T-cell (primary cell): ENCODE measurements at regions not wholly inside any gene's neighbourhood (a gene's known extent, or its start where the extent isn't known, plus 50 kb on each side); places are given as distances from the start of the nearest gene placed in this dataset.

Source experiments
- ATAC-seq, 4 experiments: fragments of 200-7000 bp in 3 of 4; fragments of 150-1000 bp in 1 of 4; cut with Tn5 transposase; replicated peaks in 1 of 4; 1 replicate in 3 of 4; 2 replicates in 1 of 4; pipeline ENCODE4 v1.10.0; 2021; ENCODE audit warnings: moderate library complexity in 3 of 4, mild to moderate bottlenecking in 2 of 4, moderate number of reproducible peaks in 1 of 4
- CTCF ChIA-PET, 2 donors: fragments of 300-600 bp; sonication (Branson Sonifier 250); formaldehyde crosslinking; loops; one replicate each; lab custom pipeline; 2022; ENCODE audit warnings: antibody characterized with exemption in 2 of 2; lab: Charles Lee
- POLR2A ChIA-PET, 2 donors: fragments of 300-600 bp; sonication (Branson Sonifier 250); formaldehyde crosslinking; loops; one replicate each; lab custom pipeline; 2022; ENCODE audit warnings: antibody characterized with exemption in 2 of 2; lab: Charles Lee
- DNase-seq, 35 experiments: peaks; one replicate each; pipeline versions ENCODE4 v3.0.0 to v3.0.0-alpha.2; 2013 to 2023
- H3K27ac ChIP-seq: one replicate; pipeline ENCODE4 v1.5.1; 2013; ENCODE audit warnings: low read length
- H3K27me3 ChIP-seq, 2 experiments: replicated peaks in 1 of 2; 1 replicate in 1 of 2; 2 replicates in 1 of 2; pipeline versions ENCODE4 v1.6.1 to v1.7.0; 2013; ENCODE audit warnings: low read length in 1 of 2, mixed read lengths in 1 of 2; ENCODE audit not compliant: control insufficient read depth in 2 of 2, insufficient read depth in 2 of 2; ENCODE audit errors: extremely low read depth in 1 of 2
- H3K36me3 ChIP-seq, 2 donors: 1 replicate in 1 of 2; 2 replicates in 1 of 2; pipeline versions ENCODE4 v1.6.1 to v1.7.0; 2013; ENCODE audit warnings: low read length in 1 of 2; ENCODE audit not compliant: control insufficient read depth in 2 of 2, insufficient read depth in 1 of 2; ENCODE audit errors: extremely low read depth in 1 of 2
- H3K4me1 ChIP-seq, 2 experiments: 1 replicate in 1 of 2; 2 replicates in 1 of 2; pipeline versions ENCODE4 v1.6.1 to v1.7.0; 2013; ENCODE audit warnings: low read length in 2 of 2, mixed read lengths in 1 of 2; ENCODE audit not compliant: insufficient read depth in 2 of 2, control insufficient read depth in 1 of 2; ENCODE audit errors: extremely low read depth in 1 of 2
- H3K4me3 ChIP-seq, 2 donors: 1 replicate in 1 of 2; 2 replicates in 1 of 2; pipeline versions ENCODE4 v1.5.1 to v1.7.0; 2013; ENCODE audit warnings: mild to moderate bottlenecking in 2 of 2, low read length in 1 of 2, moderate library complexity in 1 of 2; ENCODE audit not compliant: control insufficient read depth in 1 of 2; ENCODE audit errors: extremely low read depth in 1 of 2
- H3K9me3 ChIP-seq: 2 replicates; pipeline ENCODE4 v1.7.0; 2013
- H3K27ac Mint-ChIP-seq, 2 donors: one replicate each; pipeline ENCODE4 v1.8.0; 2020 to 2021; ENCODE audit warnings: mild to moderate bottlenecking in 2 of 2, mixed read lengths in 2 of 2
- H3K27me3 Mint-ChIP-seq, 2 donors: one replicate each; pipeline ENCODE4 v1.8.0; 2021 to 2022; ENCODE audit warnings: mixed read lengths in 2 of 2
- H3K36me3 Mint-ChIP-seq: one replicate; pipeline ENCODE4 v1.8.0; 2021; ENCODE audit warnings: mixed read lengths
- H3K4me1 Mint-ChIP-seq, 3 donors: one replicate each; pipeline ENCODE4 v1.8.0; 2020 to 2022; ENCODE audit warnings: mixed read lengths in 3 of 3, mild to moderate bottlenecking in 1 of 3
- H3K4me3 Mint-ChIP-seq, 3 donors: one replicate each; pipeline ENCODE4 v1.8.0; 2020 to 2022; ENCODE audit warnings: mild to moderate bottlenecking in 3 of 3, mixed read lengths in 3 of 3, moderate library complexity in 3 of 3
- H3K9me3 Mint-ChIP-seq, 3 donors: one replicate each; pipeline ENCODE4 v1.8.0; 2020 to 2022; ENCODE audit warnings: mixed read lengths in 3 of 3
- WGBS: methylation state at CpG from one replicate; pipeline ENCODE4 v1.1.5; 2013; ENCODE audit warnings: missing lambda C conversion rate; ENCODE audit not compliant: insufficient coverage; 5-methylcytosine and 5-hydroxymethylcytosine counted together

GRCh38 chr12:90510948-90511347 lies 444.0 kb downstream of the CCER1 start:
- H3K36me3 ChIP-seq: no peaks in the 10 kb centered on the region
- POLR2A ChIA-PET: interaction anchor here in 1 of 2 donors (0.6 kb wide), 1 partner anchor 952 kb away, joined by 3 read pairs; no protein-coding TSS in a partner anchor
- no peaks in the 10 kb centered on the region for H3K9me3 ChIP-seq
- H3K4me3 ChIP-seq: no peak overlapping the region
- no peak overlapping the region for H3K27ac ChIP-seq
- Mint-ChIP-seq H3K27ac (no peak overlapping the region), H3K27me3 (no peaks in the 10 kb centered on the region), H3K9me3 (no peaks in the 10 kb centered on the region), H3K4me1 (peaks cover 0 to 5% (median 3%) of the 10 kb centered on the region in 3 donors), H3K4me3 (no peak overlapping the region), H3K36me3 (no peaks in the 10 kb centered on the region)
- ATAC-seq: no peak
- CTCF ChIA-PET: no interaction called here
- no peaks in the 10 kb centered on the region for H3K4me1 ChIP-seq
- no peak for DNase-seq
- H3K27me3 ChIP-seq: no peaks in the 10 kb centered on the region

- H3K27ac Mint-ChIP-seq: no peak overlapping the region
- Histone ChIP-seq H3K4me3 (no peak overlapping the region), H3K9me3 (no peaks in the 10 kb centered on the region), H3K36me3 (no peaks in the 10 kb centered on the region), H3K4me1 (no peaks in the 10 kb centered on the region), H3K27ac (no peak overlapping the region), H3K27me3 (no peaks in the 10 kb centered on the region)
- peaks cover 0 to 4% (median 0%) of the 10 kb centered on the region in 3 donors for H3K9me3 Mint-ChIP-seq
- no peaks in the 10 kb centered on the region for H3K36me3 Mint-ChIP-seq
- H3K27me3 Mint-ChIP-seq: no peaks in the 10 kb centered on the region
- ATAC-seq (no peak), DNase-seq (no peak)
- H3K4me1 Mint-ChIP-seq: no peaks in the 10 kb centered on the region
- POLR2A ChIA-PET: no interaction called here
- no peak overlapping the region for H3K4me3 Mint-ChIP-seq
- CTCF ChIA-PET: no interaction called here
Observed at GRCh38 chr12:90504806-90505205, 450.2 kb downstream of the CCER1 start.

- Mint-ChIP-seq H3K4me1 (no peaks in the 10 kb centered on the region), H3K27me3 (no peaks in the 10 kb centered on the region), H3K36me3 (no peaks in the 10 kb centered on the region), H3K9me3 (peaks cover 0 to 4% (median 0%) of the 10 kb centered on the region in 3 donors), H3K4me3 (no peak overlapping the region), H3K27ac (no peak overlapping the region)
- POLR2A ChIA-PET: no interaction called here
- Histone ChIP-seq H3K27ac (no peak overlapping the region), H3K9me3 (no peaks in the 10 kb centered on the region), H3K27me3 (no peaks in the 10 kb centered on the region), H3K4me3 (no peak overlapping the region), H3K4me1 (no peaks in the 10 kb centered on the region), H3K36me3 (no peaks in the 10 kb centered on the region)
- CTCF ChIA-PET: no interaction called here
- no peak for DNase-seq
- ATAC-seq: no peak
Observed at GRCh38 chr12:90502070-90502469, 452.9 kb downstream of the CCER1 start.

- Mint-ChIP-seq H3K4me3 (no peak overlapping the region), H3K36me3 (no peaks in the 10 kb centered on the region), H3K27me3 (no peaks in the 10 kb centered on the region), H3K4me1 (no peaks in the 10 kb centered on the region), H3K27ac (no peak overlapping the region), H3K9me3 (peaks cover 0 to 4% (median 0%) of the 10 kb centered on the region in 3 donors)
- no peak for DNase-seq
- Histone ChIP-seq H3K27ac (no peak overlapping the region), H3K4me1 (no peaks in the 10 kb centered on the region), H3K4me3 (no peak overlapping the region), H3K27me3 (no peaks in the 10 kb centered on the region), H3K36me3 (no peaks in the 10 kb centered on the region), H3K9me3 (no peaks in the 10 kb centered on the region)
- POLR2A ChIA-PET: no interaction called here
- WGBS: no CpG with 5 or more reads among the region's 2 CpGs
- CTCF ChIA-PET: no interaction called here
- no peak for ATAC-seq
Observed at GRCh38 chr12:90501412-90501811, 453.6 kb downstream of the CCER1 start.

- peaks cover 0 to 2% (median 0%) of the 10 kb centered on the region in 3 donors for H3K9me3 Mint-ChIP-seq
- DNase-seq: no peak
Observed at GRCh38 chr12:90499795-90500194, 455.2 kb downstream of the CCER1 start.

GRCh38 chr12:90497923-90498545 lies 456.9 kb downstream of the CCER1 start:
- no peak for ATAC-seq
- Mint-ChIP-seq H3K4me3 (no peak overlapping the region), H3K36me3 (no peaks in the 10 kb centered on the region), H3K4me1 (no peaks in the 10 kb centered on the region), H3K27ac (no peak overlapping the region), H3K27me3 (no peaks in the 10 kb centered on the region), H3K9me3 (no peaks in the 10 kb centered on the region)
- Histone ChIP-seq H3K4me1 (no peaks in the 10 kb centered on the region), H3K36me3 (no peaks in the 10 kb centered on the region), H3K9me3 (no peaks in the 10 kb centered on the region), H3K27me3 (no peaks in the 10 kb centered on the region), H3K4me3 (no peak overlapping the region), H3K27ac (no peak overlapping the region)
- 57% methylated on average over 2 of the region's 6 CpGs for WGBS
- ChIA-PET CTCF (no interaction called here), POLR2A (no interaction called here)
- no peak for DNase-seq

More at GRCh38 chr12:90499795-90500194, 455.2 kb downstream of the CCER1 start:
- no peaks in the 10 kb centered on the region for H3K36me3 ChIP-seq
- H3K4me1 Mint-ChIP-seq: no peaks in the 10 kb centered on the region
- H3K27ac ChIP-seq: no peak overlapping the region
- no peaks in the 10 kb centered on the region for H3K4me1 ChIP-seq
- H3K27ac Mint-ChIP-seq: no peak overlapping the region
- ChIA-PET POLR2A (no interaction called here), CTCF (no interaction called here)
- H3K4me3 Mint-ChIP-seq: no peak overlapping the region
- no peak overlapping the region for H3K4me3 ChIP-seq
- H3K27me3 Mint-ChIP-seq: no peaks in the 10 kb centered on the region
- H3K36me3 Mint-ChIP-seq: no peaks in the 10 kb centered on the region
- ATAC-seq: no peak
- no peaks in the 10 kb centered on the region for H3K27me3 ChIP-seq
- H3K9me3 ChIP-seq: no peaks in the 10 kb centered on the region

GRCh38 chr12:90490355-90490754 lies 464.6 kb downstream of the CCER1 start:
- Mint-ChIP-seq H3K4me3 (no peak overlapping the region), H3K4me1 (no peaks in the 10 kb centered on the region), H3K36me3 (no peaks in the 10 kb centered on the region), H3K27ac (no peak overlapping the region), H3K27me3 (no peaks in the 10 kb centered on the region), H3K9me3 (peaks cover 0 to 7% (median 4%) of the 10 kb centered on the region in 3 donors)
- ChIA-PET CTCF (no interaction called here), POLR2A (no interaction called here)
- H3K4me3 ChIP-seq: no peak overlapping the region
- no peak for DNase-seq
- no peaks in the 10 kb centered on the region for H3K9me3 ChIP-seq
- H3K36me3 ChIP-seq: no peaks in the 10 kb centered on the region
- no peaks in the 10 kb centered on the region for H3K27me3 ChIP-seq
- H3K4me1 ChIP-seq: no peaks in the 10 kb centered on the region
- H3K27ac ChIP-seq: no peak overlapping the region
- ATAC-seq: no peak
